ENCODE measurements at regions not wholly inside any gene's neighbourhood (a gene's known extent, or its start where the extent isn't known, plus 50 kb on each side); places are given as distances from the start of the nearest gene placed in this dataset.
"Not testable (repeated sequence)": the region's sequence is repeated elsewhere in the genome, so short reads cannot be mapped to it uniquely, and the experiment has no call there.

GRCh38 chr13:33403807-33404362, 118.3 kb upstream of the STARD13 start:
- in situ Hi-C loops (cut with MboI; ENCODE audit: low sequenced_read_pairs, unreplicated experiment): no loop called here
- DNase-seq (ENCODE audit: low spot score): no peak

DNA sequence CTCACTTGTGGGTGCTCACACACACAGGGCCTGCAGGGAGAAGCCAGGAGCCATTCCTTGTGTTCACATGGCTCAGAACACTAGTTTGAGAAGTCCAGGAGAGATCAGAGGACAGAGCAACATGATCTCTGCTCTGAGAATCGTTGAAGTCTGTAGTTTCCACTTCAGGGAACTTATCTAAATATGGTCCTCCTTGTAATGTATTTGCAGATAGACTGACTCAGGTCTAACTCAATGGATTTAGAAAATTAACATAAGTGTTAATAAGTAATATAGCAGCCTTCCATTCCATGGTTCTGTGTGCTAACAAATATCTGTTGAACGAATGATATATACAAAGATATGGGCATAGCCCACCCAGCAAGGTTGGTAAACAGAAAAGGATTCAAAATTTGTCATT, 119.8 kb upstream of the STARD13 start:
- in situ Hi-C loops (cut with MboI; ENCODE audit: low sequenced_read_pairs, unreplicated experiment): no loop called here
- no peak for DNase-seq (ENCODE audit: low spot score)
- no peak for TF ChIP-seq CTCF (IDR thresholded peaks at IDR 0.05; ENCODE audit: borderline replicate concordance, control extremely low read depth, extremely low read depth, insufficient read depth, missing control alignments)

More at GRCh38 chr13:33403807-33404362, 118.3 kb upstream of the STARD13 start:
- TF ChIP-seq CTCF (IDR thresholded peaks at IDR 0.05; ENCODE audit: borderline replicate concordance, control extremely low read depth, extremely low read depth, insufficient read depth, missing control alignments): no peak

- DNase-seq (ENCODE audit: low spot score): no peak
- TF ChIP-seq CTCF (IDR thresholded peaks at IDR 0.05; ENCODE audit: borderline replicate concordance, control extremely low read depth, extremely low read depth, insufficient read depth, missing control alignments): no peak
- in situ Hi-C loops (cut with MboI; ENCODE audit: low sequenced_read_pairs, unreplicated experiment): no loop called here
Observed at GRCh38 chr13:33409673-33410510, 124.3 kb upstream of the STARD13 start.

GRCh38 chr13:33410619-33411018, 125.1 kb upstream of the STARD13 start:
- DNase-seq (ENCODE audit: low spot score): no peak
- in situ Hi-C loops (cut with MboI; ENCODE audit: low sequenced_read_pairs, unreplicated experiment): no loop called here
- TF ChIP-seq CTCF (IDR thresholded peaks at IDR 0.05; ENCODE audit: borderline replicate concordance, control extremely low read depth, extremely low read depth, insufficient read depth, missing control alignments): no peak

DNA sequence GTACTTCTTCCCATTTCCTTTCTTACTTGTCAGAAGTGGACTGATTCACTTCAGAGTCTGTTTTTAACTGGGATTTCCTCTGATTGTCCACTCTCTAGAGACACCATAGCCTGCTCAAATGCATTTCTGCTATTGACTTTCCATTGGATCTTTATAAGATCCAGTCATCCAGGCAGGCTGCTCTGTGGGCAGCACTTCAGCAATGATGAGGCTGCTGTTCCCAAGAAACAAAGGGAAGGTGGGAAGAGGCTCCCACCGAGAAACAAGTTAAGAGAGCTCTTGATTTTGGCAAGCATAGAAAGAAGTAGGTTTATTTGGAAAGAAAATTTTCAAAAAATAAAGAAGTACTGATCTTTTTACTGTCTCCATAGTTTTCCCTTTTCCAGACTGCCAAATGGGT, 125.8 kb upstream of the STARD13 start:
- in situ Hi-C loops (cut with MboI; ENCODE audit: low sequenced_read_pairs, unreplicated experiment): no loop called here
- no peak for TF ChIP-seq CTCF (IDR thresholded peaks at IDR 0.05; ENCODE audit: borderline replicate concordance, control extremely low read depth, extremely low read depth, insufficient read depth, missing control alignments)
- no peak for DNase-seq (ENCODE audit: low spot score)

DNA sequence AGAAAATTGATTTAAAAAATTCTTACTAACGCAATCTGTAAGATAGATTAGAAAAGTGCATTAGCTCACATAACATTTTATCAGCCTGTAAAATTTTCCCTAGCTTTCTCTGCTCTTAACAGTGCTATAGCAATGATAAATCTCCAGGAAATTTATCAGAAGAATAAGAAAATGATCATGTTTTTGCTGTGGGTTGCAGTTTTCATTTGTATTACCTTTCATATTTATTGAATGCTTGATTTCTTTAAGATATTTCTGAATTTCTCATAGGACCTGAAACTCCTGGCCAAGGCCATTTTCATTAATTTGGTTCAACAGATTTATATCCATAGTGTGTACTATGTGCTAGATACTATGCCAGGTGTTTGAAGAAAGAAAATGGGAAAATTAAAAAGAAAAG, 130.3 kb upstream of the STARD13 start:
- TF ChIP-seq CTCF (IDR thresholded peaks at IDR 0.05; ENCODE audit: borderline replicate concordance, control extremely low read depth, extremely low read depth, insufficient read depth, missing control alignments): no peak
- in situ Hi-C loops (cut with MboI; ENCODE audit: low sequenced_read_pairs, unreplicated experiment): no loop called here
- no peak for DNase-seq (ENCODE audit: low spot score)

GRCh38 chr13:33418224-33418953, 132.8 kb upstream of the STARD13 start:
- not testable (repeated sequence) for DNase-seq (ENCODE audit: low spot score)

GRCh38 chr13:33420117-33420516, 134.6 kb upstream of the STARD13 start:
- in situ Hi-C loops (cut with MboI; ENCODE audit: low sequenced_read_pairs, unreplicated experiment); DNase-seq (ENCODE audit: low spot score): not testable (repeated sequence)

More at GRCh38 chr13:33418224-33418953, 132.8 kb upstream of the STARD13 start:
- in situ Hi-C loops (cut with MboI; ENCODE audit: low sequenced_read_pairs, unreplicated experiment): not testable (repeated sequence)

All from GM13976 (cell line).